HG03039 (cell line): ENCODE measurements at regions not wholly inside any gene's neighbourhood (a gene's known extent, or its start where the extent isn't known, plus 50 kb on each side); places are given as distances from the start of the nearest gene placed in this dataset.

Experiments
- ATAC-seq: cut with Tn5 transposase; IDR thresholded peaks from one replicate; pipeline ENCODE4 v1.9.1; 2021; ENCODE audit warnings: mild to moderate bottlenecking, moderate library complexity; ENCODE audit not compliant: unreplicated experiment

GRCh38 chr1:63189677-63190076 is 132.7 kb upstream of the FOXD3 start:
- ATAC-seq: no peak

DNA sequence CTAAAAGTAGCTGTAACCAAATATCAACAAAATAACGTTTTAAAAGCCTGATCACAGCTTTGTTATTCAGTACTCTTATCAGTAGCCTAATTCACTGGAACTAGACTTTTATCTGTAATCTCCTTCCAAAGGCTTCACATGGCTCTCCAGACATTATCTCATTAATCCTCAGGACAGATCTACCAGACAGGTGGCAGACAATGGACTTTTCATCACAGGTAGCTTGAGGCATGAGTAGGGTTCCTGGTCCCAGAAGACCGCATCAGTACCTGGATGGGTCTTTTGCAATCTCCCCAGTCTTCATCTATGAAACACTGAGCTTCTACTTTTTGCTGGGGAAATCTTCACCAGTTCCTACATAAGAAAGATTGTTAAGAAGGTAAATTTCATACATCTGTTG is 132.2 kb upstream of the FOXD3 start:
- ATAC-seq: no peak

GRCh38 chr1:63198871-63199394 is 123.4 kb upstream of the FOXD3 start:
- ATAC-seq: no peak

- no peak for ATAC-seq
Observed at GRCh38 chr1:63199706-63200335, 122.5 kb upstream of the FOXD3 start.

DNA sequence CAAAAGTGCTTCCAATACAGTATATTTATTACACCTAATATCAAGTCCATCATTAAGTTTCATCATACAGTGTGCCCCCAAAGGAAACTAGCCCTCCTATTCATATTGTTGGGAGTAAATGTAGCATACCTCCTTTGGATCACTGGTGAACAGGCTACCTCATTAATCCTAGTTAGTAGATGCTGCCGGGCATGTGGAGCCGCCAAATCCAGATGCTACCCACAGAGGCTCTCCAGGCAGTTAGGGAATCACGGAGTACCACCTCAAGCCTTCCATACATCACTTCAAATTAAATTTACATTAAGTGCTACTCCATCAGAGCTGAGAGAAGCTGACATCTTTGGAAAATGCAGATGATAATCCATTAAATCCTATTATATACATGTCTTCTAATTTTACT is 121.7 kb upstream of the FOXD3 start:
- no peak for ATAC-seq

DNA sequence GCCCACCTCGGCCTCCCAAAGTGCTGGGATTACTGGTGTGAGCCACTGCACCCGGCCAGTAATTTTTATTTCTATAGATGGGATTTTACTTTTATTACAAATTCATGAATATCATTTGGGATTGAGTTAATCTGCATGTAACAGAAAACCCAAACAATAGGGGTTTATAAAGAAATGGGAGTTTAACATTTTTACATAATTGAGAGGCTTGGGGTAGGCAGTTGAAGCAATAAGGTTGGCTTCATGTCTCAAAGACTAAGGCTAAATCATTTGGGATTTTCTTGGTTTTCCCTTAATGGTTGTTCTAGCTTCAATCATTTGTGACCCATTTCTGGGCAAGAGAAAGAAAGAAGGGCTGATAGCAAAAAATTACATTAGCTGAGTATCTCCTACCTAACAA is 118.7 kb upstream of the FOXD3 start:
- no peak for ATAC-seq

GRCh38 chr1:63205776-63206175 is 116.6 kb upstream of the FOXD3 start:
- ATAC-seq: no peak

DNA sequence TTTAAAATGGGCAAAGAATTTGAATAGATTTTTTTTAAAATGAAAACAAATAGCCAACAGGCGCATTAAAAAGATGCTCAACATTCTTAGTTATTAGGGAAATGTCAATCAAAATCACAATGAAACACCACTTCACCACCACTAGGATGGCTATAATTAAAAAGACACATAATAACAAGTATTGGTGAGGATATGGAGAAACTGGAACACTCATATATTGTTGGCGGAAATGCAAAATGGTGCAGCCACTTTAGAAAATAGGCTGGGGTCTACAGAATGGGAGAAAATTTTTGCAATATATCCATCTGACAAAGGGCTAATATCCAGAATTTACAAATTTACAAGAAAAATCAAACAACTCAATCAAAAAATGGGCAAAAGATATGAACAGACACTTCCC is 107.8 kb upstream of the FOXD3 start:
- no peak for ATAC-seq

- no peak for ATAC-seq
Observed at GRCh38 chr1:63223426-63223825, 98.9 kb upstream of the FOXD3 start.

DNA sequence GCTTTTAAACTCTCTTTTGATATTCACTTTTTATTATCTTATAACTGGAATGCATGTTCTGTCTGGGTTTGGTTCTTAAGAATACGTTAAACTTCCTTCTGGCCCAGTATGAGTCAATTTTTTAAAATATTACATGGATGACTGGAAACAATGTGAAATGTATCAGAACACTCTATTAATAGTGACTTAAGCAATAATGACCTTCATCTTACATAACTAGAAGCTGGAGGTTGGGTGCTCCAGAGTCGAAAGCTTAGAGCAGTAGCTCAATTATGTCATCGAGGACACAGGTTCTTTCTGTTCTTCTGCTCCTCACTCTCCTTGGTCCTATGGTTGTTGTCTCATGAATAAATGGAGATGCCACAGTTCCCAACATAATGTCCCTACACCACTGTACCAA is 91.6 kb upstream of the FOXD3 start:
- ATAC-seq: no peak

- ATAC-seq: no peak
Observed at GRCh38 chr1:63238721-63239120, 83.6 kb upstream of the FOXD3 start.

DNA sequence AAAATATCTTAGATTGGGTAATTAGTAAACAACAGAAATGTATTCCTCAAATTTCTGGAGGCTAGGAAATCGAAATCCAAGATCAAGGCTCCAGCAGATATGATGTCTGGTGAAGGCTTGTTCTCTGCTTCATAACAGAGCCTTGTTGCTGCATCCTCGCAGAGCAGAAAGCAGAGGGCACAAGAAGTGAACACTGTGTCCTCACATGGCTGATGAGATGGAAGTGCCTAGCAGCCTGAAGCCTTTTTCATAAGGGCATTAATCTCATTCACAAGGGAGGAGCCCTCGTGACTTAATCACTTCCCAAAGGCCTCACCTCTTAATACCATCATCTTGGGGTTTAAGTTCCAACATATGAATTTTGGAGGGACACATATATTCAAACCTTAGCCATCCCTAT is 77.2 kb upstream of the FOXD3 start:
- ATAC-seq: no peak

GRCh38 chr1:63248216-63248615 is 74.2 kb upstream of the FOXD3 start:
- no peak for ATAC-seq

GRCh38 chr1:63255153-63255552 is 67.2 kb upstream of the FOXD3 start:
- ATAC-seq: no peak

DNA sequence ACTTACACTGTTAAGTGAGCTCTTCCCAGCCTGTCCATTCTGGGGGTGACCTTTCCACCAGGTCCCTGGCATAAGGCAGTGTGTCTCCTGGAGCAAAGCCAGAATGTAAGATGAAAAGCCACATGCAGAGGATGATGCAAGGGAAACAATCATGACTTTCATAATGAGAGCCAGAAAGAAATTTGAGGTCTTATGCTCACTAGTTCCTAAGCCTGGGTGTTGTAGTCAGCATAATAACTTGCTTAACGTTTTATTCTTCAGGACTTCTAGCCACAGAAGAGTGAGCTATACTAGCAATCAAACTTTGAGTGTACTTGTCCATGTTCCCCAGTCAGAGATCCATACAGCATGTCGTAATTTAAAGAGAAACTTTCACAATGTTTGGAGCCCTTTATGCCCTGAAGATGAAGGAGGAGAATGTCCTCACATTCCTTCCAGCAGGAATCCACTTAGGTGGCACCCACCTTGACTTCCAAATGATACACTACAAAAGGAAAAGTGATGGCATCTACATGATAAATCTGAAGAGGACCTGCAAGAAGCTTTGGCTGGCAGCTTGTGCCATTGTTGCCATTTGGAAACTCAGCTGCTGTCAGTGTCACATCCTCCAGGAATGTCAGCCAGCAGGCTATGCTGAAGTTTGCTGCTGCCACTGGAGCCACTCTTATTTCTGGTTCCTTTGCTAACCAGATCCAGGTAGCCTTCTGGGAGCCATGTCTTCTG is 60.5 kb upstream of the FOXD3 start:
- no peak for ATAC-seq

GRCh38 chr1:63262459-63262770 is 60.0 kb upstream of the FOXD3 start:
- no peak for ATAC-seq

DNA sequence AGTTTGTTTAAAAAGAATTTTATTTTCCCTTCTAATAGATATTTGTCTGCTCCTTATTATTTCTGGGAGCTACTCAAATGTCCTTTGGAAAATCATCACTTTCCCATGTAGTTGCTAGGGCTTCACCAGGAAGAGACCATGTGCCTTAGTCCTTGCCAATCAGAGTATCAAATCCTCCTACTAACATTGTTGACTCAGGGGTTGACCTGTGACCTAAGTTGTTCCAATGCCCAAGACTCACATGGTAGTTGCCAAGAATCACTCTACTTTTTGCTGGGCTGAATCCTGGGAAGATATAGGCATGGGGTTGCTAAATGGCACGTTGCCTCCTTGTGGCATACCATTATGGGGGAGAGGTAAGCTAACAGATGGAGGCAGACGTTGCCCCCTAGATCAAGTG is 58.2 kb upstream of the FOXD3 start:
- ATAC-seq: no peak

- ATAC-seq: no peak
Observed at GRCh38 chr1:63266857-63267256, 55.5 kb upstream of the FOXD3 start.

DNA sequence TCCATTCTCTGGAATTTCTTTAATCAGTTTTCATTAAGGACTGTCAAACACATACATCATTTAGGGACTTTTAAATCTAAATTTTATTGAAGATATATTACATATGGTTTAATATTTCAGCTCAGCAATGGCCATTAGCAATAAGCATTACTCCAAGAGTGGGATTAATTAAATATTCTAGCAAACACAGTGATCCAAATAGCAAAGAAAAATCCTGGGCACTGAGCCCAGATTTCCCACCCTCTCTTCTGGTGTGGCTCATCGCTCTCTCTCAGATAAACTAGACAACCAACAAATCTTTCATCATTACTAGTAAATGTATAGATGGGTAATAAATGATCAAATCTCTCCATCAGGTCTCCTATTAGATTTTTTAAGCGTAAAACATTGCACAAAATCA is 53.5 kb upstream of the FOXD3 start:
- no peak for ATAC-seq

DNA sequence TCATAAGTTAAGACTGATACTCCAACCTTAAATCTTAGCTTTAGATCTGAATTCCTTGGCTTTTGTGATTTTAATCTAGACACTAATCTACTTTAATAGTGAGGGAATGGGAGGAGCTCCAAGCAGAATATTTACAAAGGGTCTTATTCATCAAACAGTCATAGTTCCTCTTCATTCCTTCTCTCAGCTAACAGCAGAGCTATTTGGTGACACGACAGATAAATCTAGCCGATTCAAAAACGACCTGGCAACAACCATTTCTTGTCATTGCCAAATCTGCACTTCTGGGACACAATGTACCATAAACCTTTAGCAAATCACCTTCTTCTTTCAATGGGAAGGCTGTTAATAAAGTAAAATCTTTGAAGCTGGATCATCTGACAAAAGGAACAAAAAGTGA is 52.8 kb upstream of the FOXD3 start:
- no peak for ATAC-seq
